A549 (cell line): ENCODE measurements at regions not wholly inside any gene's neighbourhood (a gene's known extent, or its start where the extent isn't known, plus 50 kb on each side); places are given as distances from the start of the nearest gene placed in this dataset.

Experiments used
- CBX2 ChIP-seq: fragments of 200-600 bp; sonication (generic); IDR thresholded peaks from 2 replicates; pipeline ENCODE4 v1.6.1; 2016; ENCODE audit warnings: low read depth, mild to moderate bottlenecking, borderline replicate concordance
- CHD2 ChIP-seq: fragments of 150-350 bp; IDR thresholded peaks from 2 replicates; pipeline ENCODE4 v1.6.1; 2014; ENCODE audit warnings: low read length; ENCODE audit not compliant: partially characterized antibody
- CHD4 ChIP-seq: fragments of 200-600 bp; sonication (generic); IDR thresholded peaks from 2 replicates; pipeline ENCODE4 v1.6.1; 2016; ENCODE audit warnings: antibody characterized with exemption, mild to moderate bottlenecking, borderline replicate concordance
- FOSL2 ChIP-seq, 2 experiments: fragments of 450-650 bp in 1 of 2; fragments of >200 bp in 1 of 2; sonication (Bioruptor Twin) in 1 of 2; formaldehyde crosslinking; IDR thresholded peaks; 2 replicates each; pipeline versions ENCODE4 v1.5.0 to v1.6.1; 2016 to 2020; ENCODE audit warnings: mild to moderate bottlenecking in 1 of 2, moderate library complexity in 1 of 2
- HDAC2 ChIP-seq: fragments of 200-600 bp; sonication (generic); IDR thresholded peaks from 2 replicates; pipeline ENCODE4 v1.6.1; 2016
- POLR2A ChIP-seq: IDR thresholded peaks from 2 replicates; pipeline ENCODE4 v1.6.1; 2012; ENCODE audit warnings: mild to moderate bottlenecking, low read length
- RAD21 ChIP-seq, 2 experiments: fragments of >200 bp in 1 of 2; sonication (Bioruptor Twin) in 1 of 2; formaldehyde crosslinking in 1 of 2; IDR thresholded peaks in 1 of 2; conservative IDR thresholded peaks in 1 of 2; 2 replicates in 1 of 2; 3 replicates in 1 of 2; pipeline ENCODE4 v1.6.1; 2012 to 2018; ENCODE audit warnings: inconsistent platforms in 1 of 2
- RCOR1 ChIP-seq: fragments of 150-350 bp; IDR thresholded peaks from 2 replicates; pipeline ENCODE4 v1.6.1; 2014; ENCODE audit warnings: antibody characterized with exemption, low read length, low read depth
- REST ChIP-seq: fragments of 200-600 bp; sonication (generic); IDR thresholded peaks from 2 replicates; pipeline ENCODE4 v1.6.1; 2016; ENCODE audit warnings: antibody characterized with exemption, mild to moderate bottlenecking, moderate library complexity
- SMC3 ChIP-seq: fragments of >200 bp; sonication (Bioruptor Twin); formaldehyde crosslinking; IDR thresholded peaks from 3 replicates; pipeline ENCODE4 v1.6.1; 2018; ENCODE audit warnings: inconsistent platforms
- TF ChIP-seq, protein P1 (sequence below): fragments of >200 bp; sonication (Bioruptor Twin); formaldehyde crosslinking; IDR thresholded peaks from 3 replicates; pipeline ENCODE4 v1.5.1; 2016

- TF ChIP-seq HDAC2 (no peak), POLR2A (no peak), RAD21 (conservative IDR thresholded peaks at IDR 0.05 in 1 of 2, IDR thresholded peaks at IDR 0.05 in 1 of 2) (no peak), REST (no peak), CHD2 (no peak), RCOR1 (no peak), CHD4 (no peak), SMC3 (no peak), FOSL2 (IDR thresholded peaks at IDR 0.05) (no peak), FOSL2 (CRISPR knock-in tag; IDR thresholded peaks at IDR 0.05) (no peak), CBX2 (no peak)
- TF ChIP-seq, protein P1, sequence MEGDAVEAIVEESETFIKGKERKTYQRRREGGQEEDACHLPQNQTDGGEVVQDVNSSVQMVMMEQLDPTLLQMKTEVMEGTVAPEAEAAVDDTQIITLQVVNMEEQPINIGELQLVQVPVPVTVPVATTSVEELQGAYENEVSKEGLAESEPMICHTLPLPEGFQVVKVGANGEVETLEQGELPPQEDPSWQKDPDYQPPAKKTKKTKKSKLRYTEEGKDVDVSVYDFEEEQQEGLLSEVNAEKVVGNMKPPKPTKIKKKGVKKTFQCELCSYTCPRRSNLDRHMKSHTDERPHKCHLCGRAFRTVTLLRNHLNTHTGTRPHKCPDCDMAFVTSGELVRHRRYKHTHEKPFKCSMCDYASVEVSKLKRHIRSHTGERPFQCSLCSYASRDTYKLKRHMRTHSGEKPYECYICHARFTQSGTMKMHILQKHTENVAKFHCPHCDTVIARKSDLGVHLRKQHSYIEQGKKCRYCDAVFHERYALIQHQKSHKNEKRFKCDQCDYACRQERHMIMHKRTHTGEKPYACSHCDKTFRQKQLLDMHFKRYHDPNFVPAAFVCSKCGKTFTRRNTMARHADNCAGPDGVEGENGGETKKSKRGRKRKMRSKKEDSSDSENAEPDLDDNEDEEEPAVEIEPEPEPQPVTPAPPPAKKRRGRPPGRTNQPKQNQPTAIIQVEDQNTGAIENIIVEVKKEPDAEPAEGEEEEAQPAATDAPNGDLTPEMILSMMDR, result no peak
Observed at GRCh38 chr7:9776900-9777299, 1196.8 kb upstream of the PHF14 start.
